ENCODE measurements at regions not wholly inside any gene's neighbourhood (a gene's known extent, or its start where the extent isn't known, plus 50 kb on each side); places are given as distances from the start of the nearest gene placed in this dataset.

- H3K27ac ChIP-seq: no peak overlapping the region
- no peaks in the 10 kb centered on the region for H3K9me3 ChIP-seq
- 62 to 70% methylated on average over 8 of the region's 8 CpGs for WGBS, 2 donors (ENCODE audit: low coverage in 1 of 2)
- no peak overlapping the region for H3K4me3 ChIP-seq
- intact Hi-C loops (cut with DNase I; ENCODE audit: low total_unique reads): no loop called here
- DNase-seq: no peak
- H3K27me3 ChIP-seq: no peaks in the 10 kb centered on the region
- in situ Hi-C loops (cut with MboI; ENCODE audit: low pct_ligation_motif_present in 1 of 4, low pct_unique_long_range_greater_than_20kb in 1 of 4, low sequenced_read_pairs in 3 of 4): no loop called here
- TF ChIP-seq POLR2AphosphoS5 (IDR thresholded peaks at IDR 0.05) (no peak), CTCF (IDR thresholded peaks at IDR 0.05) (no peak), POLR2A (IDR thresholded peaks at IDR 0.05) (no peak), EP300 (IDR thresholded peaks at IDR 0.05; ENCODE audit: low read depth) (no peak)
- no peaks in the 10 kb centered on the region for H3K36me3 ChIP-seq
- no peaks in the 10 kb centered on the region for H3K4me1 ChIP-seq
Measured at GRCh38 chr4:25560605-25561004, 95.0 kb upstream of the SLC34A2 start.

DNA sequence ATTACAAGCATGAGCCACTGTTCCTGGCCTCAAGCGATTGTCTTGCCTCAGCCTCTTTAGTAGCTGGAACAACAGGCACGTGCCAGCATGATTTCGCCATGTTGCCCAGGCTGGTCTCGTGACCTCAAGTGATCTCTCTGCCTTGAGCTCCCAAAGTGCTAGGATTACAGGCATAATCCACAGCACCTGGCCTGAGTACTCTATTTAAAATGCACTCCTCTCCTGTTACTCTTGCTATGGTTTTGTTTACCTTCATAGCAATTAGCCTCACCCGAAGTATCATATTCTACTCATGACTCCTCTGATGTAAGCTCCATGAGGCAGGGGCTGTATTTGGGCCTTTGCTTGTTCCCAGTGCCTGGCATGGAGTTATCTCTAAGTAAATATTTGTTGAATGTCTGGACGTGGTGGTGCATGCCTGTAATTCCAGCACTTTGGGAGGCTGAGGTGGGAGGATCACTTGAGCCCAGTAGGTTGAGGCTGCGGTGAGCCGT is 92.5 kb upstream of the SLC34A2 start:
- no peaks in the 10 kb centered on the region for H3K36me3 ChIP-seq
- H3K27me3 ChIP-seq: no peaks in the 10 kb centered on the region
- H3K27ac ChIP-seq: no peak overlapping the region
- TF ChIP-seq POLR2AphosphoS5 (IDR thresholded peaks at IDR 0.05) (no peak), EP300 (IDR thresholded peaks at IDR 0.05; ENCODE audit: low read depth) (no peak), CTCF (IDR thresholded peaks at IDR 0.05) (no peak), POLR2A (IDR thresholded peaks at IDR 0.05) (no peak)
- H3K9me3 ChIP-seq: no peaks in the 10 kb centered on the region
- intact Hi-C loops (cut with DNase I; ENCODE audit: low total_unique reads): no loop called here
- no peak for DNase-seq
- 48 to 71% methylated on average over 5 to 8 of the region's 8 CpGs for WGBS, 2 donors (ENCODE audit: low coverage in 1 of 2)
- no peaks in the 10 kb centered on the region for H3K4me1 ChIP-seq
- no peak overlapping the region for H3K4me3 ChIP-seq
- in situ Hi-C loops (cut with MboI; ENCODE audit: low pct_ligation_motif_present in 1 of 4, low pct_unique_long_range_greater_than_20kb in 1 of 4, low sequenced_read_pairs in 3 of 4): no loop called here

GRCh38 chr4:25564836-25565235 is 90.8 kb upstream of the SLC34A2 start:
- Histone ChIP-seq H3K27ac (no peak overlapping the region), H3K27me3 (no peaks in the 10 kb centered on the region), H3K9me3 (no peaks in the 10 kb centered on the region), H3K4me1 (peaks cover 0 to 16% (median 7%) of the 10 kb centered on the region in 4 donors), H3K36me3 (no peaks in the 10 kb centered on the region), H3K4me3 (no peak overlapping the region)
- 90% methylated on average over 12 of the region's 12 CpGs; no CpG with 5 or more reads in 1 of the 2 donors for WGBS, 2 donors (ENCODE audit: low coverage in 1 of 2)
- intact Hi-C loops (cut with DNase I; ENCODE audit: low total_unique reads) (no loop called here), in situ Hi-C loops (cut with MboI; ENCODE audit: low pct_ligation_motif_present in 1 of 4, low pct_unique_long_range_greater_than_20kb in 1 of 4, low sequenced_read_pairs in 3 of 4) (no loop called here)
- DNase-seq: no peak
- TF ChIP-seq POLR2AphosphoS5 (IDR thresholded peaks at IDR 0.05) (no peak), CTCF (IDR thresholded peaks at IDR 0.05) (no peak), EP300 (IDR thresholded peaks at IDR 0.05; ENCODE audit: low read depth) (no peak), POLR2A (IDR thresholded peaks at IDR 0.05) (no peak)

GRCh38 chr4:25567253-25567652 is 88.4 kb upstream of the SLC34A2 start:
- 52% methylated on average over 2 of the region's 2 CpGs; no CpG with 5 or more reads in 1 of the 2 donors for WGBS, 2 donors (ENCODE audit: low coverage in 1 of 2)
- TF ChIP-seq EP300 (IDR thresholded peaks at IDR 0.05; ENCODE audit: low read depth): no peak
- TF ChIP-seq POLR2AphosphoS5 (IDR thresholded peaks at IDR 0.05): no peak
- no peak for TF ChIP-seq POLR2A (IDR thresholded peaks at IDR 0.05)
- no peak for TF ChIP-seq CTCF (IDR thresholded peaks at IDR 0.05)
- H3K9me3 ChIP-seq: no peaks in the 10 kb centered on the region
- H3K27ac ChIP-seq: no peak overlapping the region
- no peak for DNase-seq
- no peaks in the 10 kb centered on the region for H3K27me3 ChIP-seq
- no peak overlapping the region for H3K4me3 ChIP-seq
- intact Hi-C loops (cut with DNase I; ENCODE audit: low total_unique reads) (no loop called here), in situ Hi-C loops (cut with MboI; ENCODE audit: low pct_ligation_motif_present in 1 of 4, low pct_unique_long_range_greater_than_20kb in 1 of 4, low sequenced_read_pairs in 3 of 4) (no loop called here)
- no peaks in the 10 kb centered on the region for H3K36me3 ChIP-seq
- peaks cover 0 to 18% (median 8%) of the 10 kb centered on the region in 4 donors for H3K4me1 ChIP-seq
